RKO (cell line): ENCODE measurements at regions not wholly inside any gene's neighbourhood (a gene's known extent, or its start where the extent isn't known, plus 50 kb on each side); places are given as distances from the start of the nearest gene placed in this dataset.
"Not testable (repeated sequence)": the region's sequence is repeated elsewhere in the genome, so short reads cannot be mapped to it uniquely, and the experiment has no call there.

Source experiments
- DNase-seq: peaks from one replicate; pipeline ENCODE4 v3.0.0-alpha.2; 2016; ENCODE audit warnings: low spot score

DNA sequence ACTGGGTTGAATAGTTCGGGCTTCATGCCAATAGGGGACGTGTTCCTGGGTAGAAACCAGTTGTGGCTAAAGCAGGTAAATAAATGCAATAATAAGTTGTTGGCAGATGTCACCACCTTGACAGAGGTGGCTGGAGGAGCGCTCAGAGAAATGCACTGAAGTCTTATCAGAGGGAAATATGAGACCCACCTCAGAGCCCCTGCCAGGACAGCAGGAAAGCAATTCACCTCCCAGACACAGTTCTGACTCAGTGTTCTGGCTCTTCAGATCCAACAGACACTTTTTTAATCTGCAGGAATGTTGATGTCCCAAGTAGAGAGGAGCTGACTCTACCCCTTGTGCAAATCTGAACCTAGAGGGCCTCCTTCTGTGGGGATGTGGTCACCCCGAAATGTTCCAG lies 687.1 kb upstream of the FBXO33 start:
- no peak for DNase-seq

DNA sequence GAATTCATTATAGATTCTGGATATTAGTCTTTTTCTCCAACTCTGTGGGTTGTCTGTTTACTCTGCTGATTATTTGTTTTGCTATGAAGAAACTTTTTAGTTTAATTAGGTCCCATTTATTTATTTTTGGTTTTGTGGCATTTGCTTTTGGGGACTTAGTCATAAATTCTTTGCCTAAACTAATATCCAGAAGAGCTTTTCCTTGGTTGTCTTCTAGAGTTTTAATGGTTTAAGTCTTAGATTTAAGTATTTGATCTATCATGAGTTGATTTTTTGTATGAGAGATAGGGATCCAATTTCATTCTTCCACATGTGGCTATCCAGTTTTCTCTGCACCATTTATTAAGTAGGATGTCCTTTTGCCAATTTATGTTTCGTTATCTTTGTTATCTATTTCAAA lies 683.4 kb upstream of the FBXO33 start:
- DNase-seq: no peak

DNA sequence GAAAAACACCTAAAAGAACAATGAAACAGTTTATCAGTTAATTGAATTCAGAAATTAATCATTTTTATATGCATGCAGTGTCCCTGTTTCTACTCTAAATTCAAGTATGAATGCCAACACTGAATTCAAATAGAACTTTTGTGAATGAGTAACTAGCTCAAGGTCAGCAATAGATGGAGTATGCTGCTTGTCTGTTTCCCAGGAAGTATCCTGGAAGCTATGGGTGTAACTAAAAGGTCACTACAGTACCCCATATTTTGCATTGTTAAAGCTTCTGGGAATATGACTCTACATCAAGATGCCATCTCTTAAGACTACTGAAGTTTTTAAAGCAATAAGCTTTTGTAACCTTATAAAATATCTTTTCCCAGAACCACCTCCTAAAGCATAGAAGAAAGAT lies 681.4 kb upstream of the FBXO33 start:
- DNase-seq: no peak

DNA sequence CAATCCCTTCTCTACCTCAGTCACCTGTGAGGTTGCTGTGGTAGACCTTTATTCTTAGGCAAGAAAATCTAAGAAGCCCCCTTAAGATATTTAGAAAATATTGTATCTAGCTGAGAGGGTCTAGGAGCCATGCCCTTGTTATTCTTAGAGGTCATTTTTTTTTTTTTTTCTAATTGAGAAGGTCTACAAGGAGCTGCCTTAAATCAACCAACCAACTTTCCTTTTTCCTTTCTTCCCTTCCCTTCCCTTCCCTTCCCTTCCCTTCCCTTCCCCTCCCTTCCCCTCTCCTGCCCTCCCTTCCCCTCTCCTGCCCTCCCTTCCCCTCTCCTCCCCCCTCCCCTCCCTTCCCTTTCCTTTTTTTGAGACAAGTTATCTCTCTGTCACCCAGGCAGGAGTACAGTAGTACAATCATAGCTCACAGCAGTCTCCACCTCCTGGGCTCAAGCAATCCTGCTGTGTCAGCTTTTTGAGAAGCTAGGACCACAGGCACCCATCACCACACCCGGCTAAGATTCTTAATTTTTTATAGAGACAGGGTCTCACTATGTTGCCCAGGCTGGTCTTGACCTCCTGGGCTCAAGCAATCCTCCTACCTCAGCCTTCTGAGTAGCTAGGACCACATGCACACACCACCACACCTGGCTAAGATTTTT lies 668.4 kb upstream of the FBXO33 start:
- no peak for DNase-seq

DNA sequence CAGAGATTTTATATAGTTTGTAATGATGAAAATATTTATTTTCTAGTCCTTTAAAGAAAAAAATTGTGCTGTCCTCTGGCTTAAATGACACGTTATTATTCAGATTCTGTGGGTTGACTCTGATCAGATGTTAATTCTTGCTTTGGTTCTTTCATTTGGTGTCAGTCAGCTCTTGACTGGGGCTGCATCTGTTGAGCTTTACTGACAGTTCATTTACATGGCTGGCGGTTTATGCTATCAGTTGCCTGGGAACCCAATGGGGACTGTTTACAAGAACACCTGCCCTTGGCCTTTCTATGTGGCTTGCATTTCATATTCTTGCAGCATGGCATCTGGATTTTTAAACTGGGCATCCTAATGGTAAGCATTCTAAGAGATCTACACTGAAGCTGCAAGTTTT lies 667.1 kb upstream of the FBXO33 start:
- no peak for DNase-seq

DNA sequence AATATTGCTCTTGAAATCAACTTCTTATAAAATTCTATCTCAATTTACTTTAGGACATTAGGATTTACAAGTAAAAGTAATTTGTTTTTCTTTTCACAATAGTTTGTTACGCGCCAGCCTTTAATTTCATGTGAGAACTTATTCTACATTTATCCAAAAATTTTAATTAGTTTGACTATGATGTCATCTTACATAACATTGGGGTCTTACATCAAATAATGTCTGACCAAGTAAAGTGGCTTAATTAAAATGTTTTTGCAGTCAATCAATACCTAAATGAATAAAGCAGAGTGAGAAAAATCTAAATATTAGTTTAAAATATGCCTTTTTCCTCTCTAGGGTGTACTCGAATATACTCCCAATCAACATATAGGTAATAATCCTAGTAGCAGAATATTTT lies 666.2 kb upstream of the FBXO33 start:
- DNase-seq: no peak

DNA sequence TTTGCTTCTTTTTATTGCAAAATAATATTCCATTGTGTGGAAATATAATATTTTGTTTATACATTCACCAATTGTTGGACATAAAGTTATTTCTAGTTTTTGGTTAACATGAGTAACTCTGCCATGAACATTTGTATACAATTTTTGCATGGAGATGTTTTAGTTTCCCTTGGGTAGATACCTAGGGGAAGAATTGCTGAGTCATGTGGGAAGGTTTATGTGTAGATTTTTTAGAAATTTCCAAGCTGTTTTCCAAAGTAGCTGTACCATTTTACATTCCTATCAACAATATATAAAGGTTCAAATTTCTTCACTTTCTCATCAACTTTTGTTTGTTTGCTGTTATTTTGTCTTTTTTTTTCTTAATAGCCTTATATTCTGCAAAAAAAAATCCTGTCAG lies 664.7 kb upstream of the FBXO33 start:
- no peak for DNase-seq

DNA sequence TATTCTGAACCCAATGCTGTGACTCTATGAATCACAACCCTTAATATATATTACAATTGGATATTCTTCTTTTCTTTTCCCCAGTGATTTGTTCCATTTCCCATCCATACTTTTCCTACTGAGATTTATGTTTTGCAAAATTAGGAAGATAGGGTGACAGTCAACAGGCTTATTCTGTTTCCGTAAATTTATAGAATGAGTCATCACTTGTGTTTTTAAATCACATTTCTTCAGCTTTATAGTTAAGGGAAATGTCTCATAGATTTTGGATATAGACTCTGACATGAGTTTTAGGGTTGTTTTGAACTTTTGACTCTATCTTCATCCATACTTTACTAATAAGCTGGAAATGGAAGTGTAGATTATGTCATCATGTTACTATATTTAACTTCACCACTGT lies 661.6 kb upstream of the FBXO33 start:
- DNase-seq: no peak

DNA sequence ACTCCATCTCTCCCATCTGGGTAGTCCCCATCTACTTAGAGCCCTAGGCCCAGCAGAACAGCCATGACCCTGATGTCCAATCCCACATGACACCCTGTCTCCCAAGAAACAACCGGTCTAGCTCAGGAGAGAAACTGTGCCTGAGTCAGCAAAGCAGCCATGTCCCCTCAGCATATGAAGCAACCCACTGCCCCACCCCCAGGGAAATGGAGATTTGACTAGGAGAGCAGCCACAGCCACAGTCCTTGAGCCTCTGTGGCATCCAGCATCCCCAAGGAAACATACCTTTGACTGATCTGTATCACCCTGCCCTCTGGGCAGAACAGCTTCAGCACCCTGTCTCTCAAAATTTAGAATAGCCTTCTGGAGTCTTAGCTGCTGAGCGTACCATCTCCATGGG lies 641.9 kb upstream of the FBXO33 start:
- no peak for DNase-seq

DNA sequence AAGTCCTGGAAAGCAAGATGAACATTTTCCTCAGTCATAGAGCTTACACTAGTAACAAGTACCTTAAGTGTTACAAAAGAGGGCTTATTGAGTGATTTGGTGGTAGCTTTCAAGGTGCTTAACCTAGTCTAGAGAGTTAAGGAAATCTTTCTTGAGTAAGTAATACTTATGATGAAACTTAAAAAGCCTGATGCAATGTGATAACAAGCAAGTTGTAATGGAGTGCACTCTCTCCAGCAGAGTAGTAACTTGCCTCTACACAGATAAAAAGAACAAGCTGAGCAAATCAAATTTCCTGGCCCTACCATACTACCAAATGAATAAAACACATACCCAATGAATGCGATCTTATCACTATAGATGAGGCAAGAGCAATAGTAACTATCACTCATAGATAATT lies 639.9 kb upstream of the FBXO33 start:
- DNase-seq: no peak

DNA sequence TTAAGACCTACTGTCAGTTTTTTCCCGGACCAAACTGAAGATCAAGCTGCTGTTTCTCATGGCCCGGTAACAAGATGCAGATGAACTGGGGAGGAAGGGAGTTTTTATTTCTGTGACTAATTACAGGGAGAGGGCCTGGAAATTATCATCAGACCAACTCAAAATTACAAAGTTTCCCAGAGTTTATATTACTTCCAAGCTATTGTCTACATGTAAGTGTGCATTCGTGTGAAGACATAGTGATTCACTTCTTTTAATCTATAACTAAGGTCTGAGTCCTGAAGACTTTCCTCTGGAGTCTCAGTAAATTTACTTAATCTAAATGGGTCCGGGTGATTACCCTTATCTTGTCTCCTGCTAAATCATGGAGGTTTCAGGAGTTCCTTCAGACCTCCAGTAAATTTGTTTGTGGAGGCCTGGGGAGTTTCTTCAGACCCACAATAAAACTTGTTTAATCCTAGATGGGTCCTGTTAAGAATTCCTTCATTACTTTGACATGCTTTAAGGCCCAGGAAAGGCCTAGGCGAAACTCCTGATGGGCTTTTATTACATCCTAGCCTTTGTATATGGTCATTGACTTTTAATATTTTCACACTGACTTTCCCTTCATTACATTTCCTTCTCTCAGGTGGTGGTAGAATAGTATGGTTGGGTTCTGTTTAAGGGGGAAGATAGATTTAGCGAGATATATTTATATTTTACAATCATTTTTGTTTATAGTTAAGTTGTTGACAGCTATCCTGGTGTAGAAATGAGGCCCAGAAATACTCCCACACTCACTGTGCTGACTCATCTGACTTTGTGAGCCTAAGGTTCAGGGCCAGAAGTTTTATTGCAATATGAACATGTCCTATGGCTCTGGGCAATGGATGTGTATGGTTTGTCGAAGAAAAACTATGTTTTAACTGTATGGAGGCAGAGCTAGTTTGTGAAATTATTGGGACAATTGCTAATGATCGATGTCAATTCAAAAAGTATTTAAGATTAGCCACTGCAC lies 627.0 kb upstream of the FBXO33 start:
- no peak for DNase-seq

DNA sequence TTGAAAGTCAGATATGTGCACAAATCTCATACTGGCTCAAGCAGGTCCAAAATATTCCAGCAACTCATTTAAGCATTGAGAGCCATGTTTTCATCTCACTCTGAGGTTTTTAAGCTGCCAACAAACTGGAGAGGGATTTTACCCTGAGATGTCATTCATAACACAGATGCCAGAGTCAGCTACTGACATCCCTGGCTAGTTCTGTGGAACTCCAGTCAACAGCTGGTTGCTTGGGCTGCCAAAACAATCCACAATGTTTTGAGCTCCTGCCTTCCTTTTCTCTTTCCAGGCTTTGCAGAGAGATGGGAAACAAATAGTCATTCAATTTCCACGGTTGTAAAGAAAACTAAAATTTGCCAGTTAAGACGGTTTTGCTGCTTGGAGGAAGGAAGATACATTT lies 621.2 kb upstream of the FBXO33 start:
- DNase-seq: no peak

DNA sequence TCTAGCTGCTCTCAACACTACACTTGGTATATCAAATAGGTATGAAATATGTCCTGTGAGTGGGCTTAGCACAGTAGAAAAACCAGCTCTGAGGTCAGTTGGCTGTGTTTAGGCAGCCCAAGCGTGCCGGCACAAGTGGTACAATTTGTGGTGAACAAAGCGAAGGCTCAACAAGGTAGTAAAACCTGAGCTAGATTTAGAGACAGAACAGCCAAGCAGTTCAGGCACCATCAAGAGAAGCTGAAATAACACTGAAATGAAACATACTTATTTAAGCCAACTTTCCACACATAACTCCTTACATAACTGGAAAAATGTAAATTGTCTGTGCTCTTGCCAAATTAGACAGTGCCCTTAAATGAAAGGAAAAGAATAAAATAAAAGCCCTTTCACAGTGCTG lies 596.8 kb upstream of the FBXO33 start:
- DNase-seq: no peak

DNA sequence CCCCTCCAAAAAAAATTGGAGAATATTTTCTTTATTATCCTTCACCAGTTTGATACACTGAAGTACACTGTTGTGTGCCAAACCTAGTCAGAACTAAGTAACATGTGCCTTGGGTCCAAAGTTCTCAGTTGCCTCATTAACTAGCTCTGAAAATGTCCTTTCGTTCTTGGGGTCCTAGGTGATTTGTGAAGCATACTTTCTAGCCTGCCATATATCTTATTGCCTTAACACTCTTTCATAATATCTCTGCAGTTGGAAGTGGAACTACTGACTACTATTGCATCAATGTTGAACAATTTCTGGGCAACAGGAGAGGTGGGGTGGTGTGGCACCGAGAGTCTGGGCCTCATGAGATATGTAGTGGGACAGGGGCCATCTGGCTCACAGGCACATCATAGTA lies 592.9 kb upstream of the FBXO33 start:
- no peak for DNase-seq

DNA sequence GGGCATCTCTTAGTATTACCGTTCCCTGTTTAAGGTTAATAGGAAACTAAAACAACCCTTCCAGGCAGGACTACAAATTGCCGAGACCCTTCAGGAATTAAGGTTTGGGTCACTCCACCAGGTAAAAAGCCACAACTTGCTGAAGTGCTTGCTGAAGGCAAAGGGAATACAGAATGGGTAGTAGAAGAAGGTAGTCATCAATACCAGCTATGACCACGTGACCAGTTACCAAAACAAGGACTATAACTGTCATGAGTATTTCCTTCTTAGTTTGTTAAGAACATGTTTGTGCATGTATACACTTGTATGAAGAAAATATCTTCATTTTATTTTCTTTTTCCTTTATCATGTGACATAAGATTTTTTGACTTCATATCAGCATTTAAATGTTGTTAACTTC lies 578.7 kb upstream of the FBXO33 start:
- DNase-seq: no peak

DNA sequence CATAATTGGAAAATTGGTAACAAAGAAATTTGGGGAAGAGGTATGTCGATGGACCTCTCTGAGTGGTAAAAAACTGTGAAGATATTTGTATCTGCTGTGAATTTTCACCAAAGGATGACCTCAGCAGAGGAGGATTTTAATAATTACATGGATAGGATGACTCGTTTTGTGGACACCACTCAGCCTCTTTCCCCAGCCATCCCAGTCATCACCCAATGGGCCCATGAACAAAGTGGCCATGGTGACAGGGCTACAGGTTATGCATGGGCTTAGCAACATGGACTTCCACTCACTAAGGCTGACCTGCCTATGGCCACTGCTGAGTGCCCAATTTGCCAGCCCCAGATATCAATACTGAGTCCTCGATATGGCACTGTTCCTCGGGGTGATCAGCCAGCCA lies 577.5 kb upstream of the FBXO33 start:
- no peak for DNase-seq

DNA sequence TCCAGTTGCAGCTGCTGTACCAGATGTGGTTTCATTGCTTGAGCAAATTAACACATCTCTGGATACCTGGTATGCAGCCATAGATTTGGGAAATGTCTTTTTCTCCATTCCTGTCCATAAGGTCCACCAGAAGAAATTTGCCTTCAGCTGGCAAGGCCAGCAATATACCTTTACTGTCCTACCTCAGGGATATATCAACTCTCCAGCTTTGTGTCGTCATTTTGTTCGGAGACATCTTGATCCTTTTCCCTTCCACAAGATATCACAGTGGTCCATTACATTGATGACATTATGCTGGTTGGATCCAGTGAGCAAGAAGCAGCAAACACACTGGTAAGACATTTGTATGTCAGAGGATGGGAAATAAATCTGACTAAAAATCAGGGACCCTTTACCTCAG lies 576.1 kb upstream of the FBXO33 start:
- not testable (repeated sequence) for DNase-seq

DNA sequence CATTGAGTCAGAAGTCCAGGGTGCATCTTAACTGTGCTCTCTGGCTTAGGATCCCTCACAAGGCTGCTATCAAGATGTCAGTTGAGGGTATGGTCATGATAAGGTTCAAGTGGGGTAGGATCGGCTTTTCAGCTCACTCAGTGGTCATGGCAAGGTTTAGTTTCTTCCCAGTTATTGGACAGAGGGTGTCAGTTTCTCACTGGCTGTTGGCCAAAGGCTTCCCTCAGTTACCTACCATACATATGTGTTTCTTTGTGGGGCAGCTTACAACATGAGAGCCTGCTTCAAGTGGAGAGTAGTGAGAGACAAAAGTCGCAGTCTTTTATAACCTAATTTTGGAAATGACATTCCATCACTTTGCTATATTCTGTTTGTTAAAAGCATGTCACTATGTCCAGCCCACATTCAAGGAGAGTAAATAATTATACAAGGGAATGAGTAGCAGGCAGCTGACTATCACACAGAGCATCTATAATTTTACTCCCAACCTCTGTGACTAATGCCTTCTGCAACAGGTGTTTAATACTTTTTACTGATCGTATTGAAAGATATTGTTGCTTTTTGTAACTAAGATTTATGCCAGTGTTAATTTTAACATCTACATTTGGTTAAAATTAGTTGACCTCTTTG lies 572.8 kb upstream of the FBXO33 start:
- no peak for DNase-seq

DNA sequence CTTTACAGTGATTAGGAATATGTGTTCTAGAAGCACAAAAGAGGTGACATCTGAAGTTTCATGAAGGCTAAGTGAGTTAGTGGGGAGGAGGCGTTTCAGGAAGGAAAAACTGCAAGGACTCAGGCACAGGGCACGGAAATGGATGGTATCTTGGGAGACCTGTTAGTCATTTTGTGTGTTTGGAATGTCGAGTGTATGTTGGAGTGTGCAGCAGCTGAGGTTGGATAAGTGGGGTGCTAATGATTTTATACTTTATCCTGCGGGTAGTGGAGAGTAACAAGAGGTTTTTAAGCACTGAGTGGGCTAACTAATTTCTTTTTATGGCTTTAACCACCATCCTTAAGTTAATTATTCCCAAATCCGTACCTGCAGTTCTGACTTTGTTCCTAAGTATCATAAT lies 571.5 kb upstream of the FBXO33 start:
- DNase-seq: no peak

DNA sequence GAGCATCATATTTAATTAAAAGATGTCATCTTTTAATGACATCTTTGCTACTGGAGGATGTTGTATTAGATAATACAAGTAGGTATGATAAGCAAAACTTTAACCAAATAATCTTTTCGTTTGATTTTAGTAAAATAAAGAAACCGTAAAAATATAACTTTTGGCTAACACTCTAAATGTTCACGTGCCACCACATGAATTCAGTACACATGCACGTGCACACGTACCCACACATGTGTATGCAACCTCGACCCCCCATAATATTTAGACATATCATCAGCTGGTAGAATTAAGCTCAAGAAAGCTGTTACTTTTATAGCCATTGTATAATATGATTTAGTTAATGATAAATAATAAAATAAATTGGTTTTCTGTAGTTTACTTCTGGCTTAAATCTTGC lies 566.6 kb upstream of the FBXO33 start:
- no peak for DNase-seq

DNA sequence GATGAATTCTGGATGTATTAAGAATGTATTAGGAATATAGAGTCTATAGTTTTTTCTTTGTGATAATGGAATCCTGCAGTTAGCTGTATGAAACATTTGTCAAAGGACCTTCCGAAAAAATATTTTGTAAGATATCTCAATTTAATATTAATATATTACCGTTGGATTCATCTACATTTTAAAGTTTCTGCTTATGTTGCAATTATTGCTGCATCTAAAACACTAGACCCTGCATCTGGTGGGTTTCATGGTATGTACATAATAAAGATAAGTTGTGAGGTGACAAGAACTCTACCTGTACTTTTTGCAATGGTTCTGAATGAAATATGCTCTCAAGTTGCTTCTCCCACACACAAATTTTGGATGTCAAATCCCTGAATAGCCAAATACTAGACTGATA lies 565.9 kb upstream of the FBXO33 start:
- DNase-seq: no peak

DNA sequence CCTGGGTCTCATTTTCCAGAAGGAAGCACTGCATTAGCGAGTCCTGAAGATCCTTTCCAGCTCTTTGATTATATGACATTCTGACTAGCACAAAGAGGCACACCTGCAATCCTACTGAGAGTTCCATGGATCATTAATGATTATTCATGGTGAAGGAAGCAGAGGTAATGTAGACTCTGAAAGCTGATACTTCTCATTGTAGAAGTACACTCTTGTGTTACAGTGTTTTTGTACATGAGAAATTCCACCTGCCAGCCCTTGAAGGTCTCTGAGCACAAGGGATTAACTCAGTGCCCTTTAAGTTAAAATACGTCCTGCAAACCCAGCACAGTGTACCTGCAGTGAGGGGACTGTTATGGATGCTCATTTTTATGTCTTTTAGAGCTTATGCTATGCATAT lies 558.8 kb upstream of the FBXO33 start:
- DNase-seq: no peak

DNA sequence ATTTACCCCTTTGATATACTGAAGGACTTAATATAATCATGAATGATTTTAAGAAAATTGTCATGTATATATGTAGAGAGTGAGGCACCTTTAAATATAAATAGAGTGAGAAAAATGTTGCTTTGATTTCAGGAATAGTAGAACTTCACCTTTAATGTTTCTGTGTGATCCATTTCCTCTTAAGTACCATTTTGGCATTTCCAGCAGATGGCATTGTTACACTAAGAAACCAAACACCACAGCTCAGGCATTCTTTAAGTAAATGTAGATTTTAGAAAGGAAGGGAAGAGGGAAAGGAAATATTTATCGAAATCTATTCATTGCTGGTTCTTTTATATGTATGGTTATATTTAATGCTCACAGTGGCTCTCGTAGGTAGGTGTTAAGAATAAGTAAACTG lies 556.7 kb upstream of the FBXO33 start:
- DNase-seq: peak; percentile 74
